Calu3 (cell line): ENCODE measurements at regions not wholly inside any gene's neighbourhood (a gene's known extent, or its start where the extent isn't known, plus 50 kb on each side); places are given as distances from the start of the nearest gene placed in this dataset.

Experiments used
- BruUV-seq: library from RNA; stranded (reverse); fragments of 400-500 nt; replicated peaks from 2 replicates; lab custom pipeline; 2021; lab: Mats Ljungman, UMichigan
- CTCF ChIA-PET: fragments of 300-600 bp; sonication (Branson Sonifier 250); formaldehyde crosslinking; loops from one replicate; lab custom pipeline; 2022; ENCODE audit warnings: antibody characterized with exemption; lab: Charles Lee
- DNase-seq: peaks from one replicate; pipeline ENCODE4 v3.0.0; 2022
- H3K27ac Mint-ChIP-seq: one replicate; pipeline ENCODE4 v1.8.0; 2022; ENCODE audit warnings: mixed read lengths; ENCODE audit not compliant: unreplicated experiment
- H3K27me3 Mint-ChIP-seq: one replicate; pipeline ENCODE4 v1.8.0; 2022; ENCODE audit warnings: mixed read lengths; ENCODE audit not compliant: unreplicated experiment
- H3K36me3 Mint-ChIP-seq: one replicate; pipeline ENCODE4 v1.8.0; 2022; ENCODE audit warnings: mild to moderate bottlenecking, moderate library complexity, mixed read lengths; ENCODE audit not compliant: insufficient read depth, unreplicated experiment
- H3K4me1 Mint-ChIP-seq: one replicate; pipeline ENCODE4 v1.8.0; 2022; ENCODE audit warnings: mild to moderate bottlenecking, low read depth, mixed read lengths; ENCODE audit not compliant: unreplicated experiment
- H3K4me3 Mint-ChIP-seq: one replicate; pipeline ENCODE4 v1.8.0; 2022; ENCODE audit warnings: mild to moderate bottlenecking, low read depth, moderate library complexity, mixed read lengths; ENCODE audit not compliant: unreplicated experiment
- H3K9me3 Mint-ChIP-seq: one replicate; pipeline ENCODE4 v1.8.0; 2022; ENCODE audit warnings: low read depth, mixed read lengths; ENCODE audit not compliant: unreplicated experiment
- intact Hi-C: fragments of 100-400 bp; cut with micrococcal nuclease; formaldehyde crosslinking; loops from one replicate; pipeline ENCODE4 v1.10.0; 2022; ENCODE audit not compliant: unreplicated experiment
- TF ChIP-seq, protein P1 (sequence below): fragments of 200-600 bp; IDR thresholded peaks from one replicate; pipeline ENCODE4 v1.8.0; 2022; ENCODE audit warnings: antibody characterized with exemption; ENCODE audit not compliant: unreplicated experiment

DNA sequence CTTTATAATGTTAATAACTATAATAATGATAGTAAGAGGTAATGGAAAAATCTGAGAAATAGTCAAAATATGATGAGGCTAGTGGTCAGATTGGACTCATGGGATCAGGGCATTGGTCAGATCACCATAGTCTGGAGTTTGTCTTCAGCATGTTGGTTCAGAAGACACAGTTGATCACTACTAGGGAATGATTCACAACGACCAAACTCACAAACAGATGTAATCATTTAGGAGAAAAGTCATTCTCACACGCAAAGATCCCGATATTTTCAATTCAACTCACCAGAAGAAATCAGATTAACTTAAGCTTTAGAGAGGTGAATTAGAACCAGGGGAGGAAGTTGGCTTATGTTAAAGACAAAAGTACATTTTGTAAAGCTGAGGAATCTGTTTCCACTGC is 131.8 kb downstream of the LURAP1L start:
- Mint-ChIP-seq H3K9me3 (no peaks in the 10 kb centered on the region), H3K27ac (no peak overlapping the region), H3K4me1 (no peaks in the 10 kb centered on the region), H3K36me3 (peaks cover 5% of the 10 kb centered on the region), H3K4me3 (no peak overlapping the region), H3K27me3 (no peaks in the 10 kb centered on the region)
- intact Hi-C loops, result no loop called here
- DNase-seq, result no peak
- BruUV-seq, result no TSS peak
- TF ChIP-seq, protein P1, sequence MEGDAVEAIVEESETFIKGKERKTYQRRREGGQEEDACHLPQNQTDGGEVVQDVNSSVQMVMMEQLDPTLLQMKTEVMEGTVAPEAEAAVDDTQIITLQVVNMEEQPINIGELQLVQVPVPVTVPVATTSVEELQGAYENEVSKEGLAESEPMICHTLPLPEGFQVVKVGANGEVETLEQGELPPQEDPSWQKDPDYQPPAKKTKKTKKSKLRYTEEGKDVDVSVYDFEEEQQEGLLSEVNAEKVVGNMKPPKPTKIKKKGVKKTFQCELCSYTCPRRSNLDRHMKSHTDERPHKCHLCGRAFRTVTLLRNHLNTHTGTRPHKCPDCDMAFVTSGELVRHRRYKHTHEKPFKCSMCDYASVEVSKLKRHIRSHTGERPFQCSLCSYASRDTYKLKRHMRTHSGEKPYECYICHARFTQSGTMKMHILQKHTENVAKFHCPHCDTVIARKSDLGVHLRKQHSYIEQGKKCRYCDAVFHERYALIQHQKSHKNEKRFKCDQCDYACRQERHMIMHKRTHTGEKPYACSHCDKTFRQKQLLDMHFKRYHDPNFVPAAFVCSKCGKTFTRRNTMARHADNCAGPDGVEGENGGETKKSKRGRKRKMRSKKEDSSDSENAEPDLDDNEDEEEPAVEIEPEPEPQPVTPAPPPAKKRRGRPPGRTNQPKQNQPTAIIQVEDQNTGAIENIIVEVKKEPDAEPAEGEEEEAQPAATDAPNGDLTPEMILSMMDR, result no peak
- CTCF ChIA-PET, result no interaction called here

DNA sequence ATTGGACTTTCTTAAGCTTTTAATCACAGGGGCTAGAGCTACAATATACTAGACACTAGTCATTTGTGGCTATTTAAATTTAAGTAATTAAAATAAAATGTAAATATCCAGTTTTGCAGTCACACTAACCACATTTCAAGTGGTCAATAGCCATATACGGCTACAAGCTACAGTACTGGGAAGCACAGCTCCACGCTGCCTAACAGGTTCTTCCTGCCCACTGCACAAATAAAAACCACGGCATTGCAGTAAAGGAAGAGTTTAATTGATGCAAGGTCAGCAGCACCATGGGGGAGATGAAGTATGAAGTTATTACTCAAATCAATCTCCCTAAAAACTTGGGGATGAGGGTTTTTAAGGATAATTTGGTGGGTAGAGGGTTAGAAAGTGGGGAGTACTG is 134.1 kb downstream of the LURAP1L start:
- no peaks in the 10 kb centered on the region for H3K9me3 Mint-ChIP-seq
- H3K27ac Mint-ChIP-seq, result no peak overlapping the region
- H3K27me3 Mint-ChIP-seq, result no peaks in the 10 kb centered on the region
- BruUV-seq, result no TSS peak
- CTCF ChIA-PET, result no interaction called here
- TF ChIP-seq, protein P1, result no peak
- H3K4me3 Mint-ChIP-seq, result no peak overlapping the region
- intact Hi-C loops, result no loop called here
- peaks cover 5% of the 10 kb centered on the region for H3K36me3 Mint-ChIP-seq
- no peaks in the 10 kb centered on the region for H3K4me1 Mint-ChIP-seq
- peak; percentile 37 for DNase-seq

GRCh38 chr9:12915366-12915954 is 140.6 kb downstream of the LURAP1L start:
- DNase-seq, result no peak
- CTCF ChIA-PET, result no interaction called here
- Mint-ChIP-seq H3K9me3 (no peaks in the 10 kb centered on the region), H3K36me3 (no peaks in the 10 kb centered on the region), H3K27me3 (no peaks in the 10 kb centered on the region), H3K4me1 (no peaks in the 10 kb centered on the region), H3K27ac (no peak overlapping the region), H3K4me3 (no peak overlapping the region)
- TF ChIP-seq, protein P1, result no peak
- intact Hi-C loops, result loop anchor here (10.0 kb wide), 1 partner anchor 169 kb away; no protein-coding TSS in a partner anchor
- no TSS peak for BruUV-seq

DNA sequence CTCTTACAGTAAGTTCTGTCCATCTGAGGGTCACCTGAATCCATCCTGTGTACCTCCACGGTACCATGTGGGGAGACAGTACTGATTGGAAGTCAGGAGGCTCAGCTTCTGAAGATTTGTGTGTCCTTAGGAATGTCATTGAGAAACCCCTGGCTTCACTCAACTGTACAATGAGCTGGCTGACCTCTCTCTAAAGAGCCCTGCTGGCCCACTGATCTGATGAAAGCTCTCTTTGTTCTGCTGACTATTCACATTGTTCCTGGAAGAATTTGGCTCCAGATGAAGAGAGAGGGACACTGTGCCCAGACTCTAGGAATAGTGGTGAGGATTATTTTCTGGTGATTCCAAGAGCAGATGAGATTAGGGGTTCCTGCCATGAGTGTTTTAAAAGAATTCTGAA is 141.2 kb downstream of the LURAP1L start:
- Mint-ChIP-seq H3K4me3 (no peak overlapping the region), H3K36me3 (no peaks in the 10 kb centered on the region), H3K27ac (no peak overlapping the region), H3K4me1 (no peaks in the 10 kb centered on the region), H3K27me3 (no peaks in the 10 kb centered on the region), H3K9me3 (no peaks in the 10 kb centered on the region)
- CTCF ChIA-PET, result no interaction called here
- intact Hi-C loops, result loop anchor here (10.0 kb wide), 1 partner anchor 169 kb away; no protein-coding TSS in a partner anchor
- DNase-seq, result peak; percentile 4
- TF ChIP-seq, protein P1, result no peak
- BruUV-seq, result no TSS peak
